Peyer's patch (tissue), 4 donors: ENCODE measurements at regions not wholly inside any gene's neighbourhood (a gene's known extent, or its start where the extent isn't known, plus 50 kb on each side); places are given as distances from the start of the nearest gene placed in this dataset.
"Not testable (repeated sequence)": the region's sequence is repeated elsewhere in the genome, so short reads cannot be mapped to it uniquely, and the experiment has no call there.

Experiments used
- DNase-seq, 3 donors: peaks; one replicate each; pipeline ENCODE4 v3.0.0-alpha.2; 2017 to 2019
- H3K27ac ChIP-seq, 4 donors: fragments of 200-600 bp; sonication (generic); one replicate each; pipeline ENCODE4 v1.5.1; 2016 to 2019
- H3K27me3 ChIP-seq, 2 donors: fragments of 200-600 bp; sonication (generic); one replicate each; pipeline ENCODE4 v1.5.1; 2019
- H3K36me3 ChIP-seq, 3 donors: fragments of 200-600 bp; sonication (generic); one replicate each; pipeline ENCODE4 v1.5.1; 2016 to 2019
- H3K4me1 ChIP-seq, 4 donors: fragments of 200-600 bp; sonication (generic); one replicate each; pipeline ENCODE4 v1.5.1; 2016 to 2019
- H3K4me3 ChIP-seq, 4 donors: fragments of 200-600 bp; sonication (generic); 1 replicate in 3 of 4; 2 replicates in 1 of 4; pipeline ENCODE4 v1.5.1; 2016 to 2019; ENCODE audit warnings: mild to moderate bottlenecking in 1 of 4
- H3K9me3 ChIP-seq, 4 donors: fragments of 200-600 bp; sonication (generic); one replicate each; pipeline ENCODE4 v1.5.1; 2016 to 2019; ENCODE audit warnings: mild to moderate bottlenecking in 1 of 4
- CTCF ChIP-seq, 6 experiments: fragments of 450-650 bp in 4 of 6; fragments of 200-600 bp in 2 of 6; sonication (generic) in 1 of 6; IDR thresholded peaks; one replicate each; pipeline ENCODE4 v1.5.1; 2017 to 2019; ENCODE audit warnings: antibody characterized with exemption in 6 of 6, mild to moderate bottlenecking in 3 of 6, moderate library complexity in 1 of 6
- POLR2A ChIP-seq, 2 donors: fragments of 450-650 bp; IDR thresholded peaks; one replicate each; pipeline ENCODE4 v1.5.1; 2017; ENCODE audit warnings: antibody characterized with exemption in 2 of 2, mild to moderate bottlenecking in 2 of 2, moderate library complexity in 2 of 2

DNA sequence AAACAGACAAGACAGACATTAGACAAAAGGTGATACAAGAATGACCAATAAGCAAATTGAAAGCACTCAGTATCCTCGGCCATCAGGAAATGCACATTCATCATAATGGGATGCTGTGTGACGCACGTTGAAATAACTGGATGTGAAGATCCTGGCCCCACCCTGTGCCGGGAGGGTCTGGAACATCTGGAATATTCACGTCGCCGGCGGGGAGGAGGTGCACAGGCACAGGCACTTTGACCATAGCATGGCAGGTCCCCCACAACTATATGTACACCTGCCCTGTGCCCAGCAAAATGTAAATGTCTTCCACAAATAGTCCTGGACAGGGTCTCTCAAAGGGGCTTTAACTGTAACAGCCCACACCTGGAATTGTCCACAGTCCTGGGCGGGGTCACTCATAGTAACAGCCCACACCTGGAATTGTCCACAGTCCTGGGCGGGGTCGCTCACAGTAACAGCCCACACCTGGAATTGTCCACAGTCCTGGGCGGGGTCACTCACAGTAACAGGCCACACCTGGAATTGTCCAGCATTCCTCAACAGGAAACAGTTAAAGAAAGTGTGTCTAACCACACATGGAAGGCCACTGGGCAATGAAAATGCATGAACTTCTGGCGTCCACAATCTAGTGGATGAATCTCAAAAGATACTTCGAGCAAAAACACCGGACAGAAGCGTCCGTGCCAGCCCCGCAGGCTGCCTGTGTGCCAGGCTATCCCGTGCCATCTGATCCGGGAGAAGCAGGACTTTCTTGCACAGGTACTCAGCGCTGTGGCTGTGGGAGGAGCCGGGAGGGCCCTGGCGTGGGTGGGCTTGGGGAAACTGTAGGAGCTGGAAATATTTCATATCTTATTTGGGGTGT, 113.4 kb downstream of the RTP5 start:
- H3K36me3 ChIP-seq, result no peaks in the 10 kb centered on the region
- no peaks in the 10 kb centered on the region for H3K9me3 ChIP-seq
- TF ChIP-seq CTCF (IDR thresholded peaks at IDR 0.05) (no peak), POLR2A (IDR thresholded peaks at IDR 0.05) (no peak)
- H3K4me1 ChIP-seq, result no peaks in the 10 kb centered on the region
- peak; percentile 14 to 72 (median 58) for DNase-seq
- no peak overlapping the region for H3K27ac ChIP-seq
- peak overlapping the region in 1 of 4 donors; percentile 7 for H3K4me3 ChIP-seq
- H3K27me3 ChIP-seq, result no peaks in the 10 kb centered on the region

GRCh38 chr2:241983571-241984270, 114.2 kb downstream of the RTP5 start:
- H3K27me3 ChIP-seq, result no peaks in the 10 kb centered on the region
- no peaks in the 10 kb centered on the region for H3K4me1 ChIP-seq
- DNase-seq, result peak in 2 of 3 donors; percentile 44 to 45
- H3K27ac ChIP-seq, result no peak overlapping the region
- TF ChIP-seq POLR2A (IDR thresholded peaks at IDR 0.05), result no peak
- TF ChIP-seq CTCF (IDR thresholded peaks at IDR 0.05), result no peak
- no peaks in the 10 kb centered on the region for H3K36me3 ChIP-seq
- H3K9me3 ChIP-seq, result no peaks in the 10 kb centered on the region
- peak overlapping the region in 1 of 4 donors; percentile 7 for H3K4me3 ChIP-seq

DNA sequence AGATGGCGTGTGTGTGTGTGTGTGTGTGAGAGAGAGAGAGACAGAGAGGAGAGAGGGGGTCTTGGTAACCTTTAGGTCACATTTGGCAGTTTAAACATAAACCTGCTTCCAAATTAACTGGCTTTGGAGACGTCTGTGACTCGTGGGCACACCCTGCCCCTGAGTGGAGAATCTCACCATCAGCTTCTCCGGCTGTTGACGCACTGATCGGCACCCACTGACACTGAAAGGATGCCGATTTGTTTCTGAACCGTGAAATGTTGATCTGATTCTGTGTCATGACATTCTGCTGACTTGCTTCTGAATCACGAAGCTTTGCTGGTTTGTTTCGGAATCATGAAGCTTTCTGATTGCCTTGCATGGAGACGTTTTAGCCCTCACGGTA, 114.7 kb downstream of the RTP5 start:
- DNase-seq, result peak in 2 of 3 donors; percentile 12 to 26
- Histone ChIP-seq H3K27me3 (no peaks in the 10 kb centered on the region), H3K27ac (no peak overlapping the region), H3K9me3 (no peaks in the 10 kb centered on the region), H3K4me3 (no peak overlapping the region), H3K36me3 (no peaks in the 10 kb centered on the region), H3K4me1 (no peaks in the 10 kb centered on the region)
- no peak for TF ChIP-seq CTCF (IDR thresholded peaks at IDR 0.05)
- no peak for TF ChIP-seq POLR2A (IDR thresholded peaks at IDR 0.05)

- no peak overlapping the region for H3K27ac ChIP-seq
- no peaks in the 10 kb centered on the region for H3K9me3 ChIP-seq
- TF ChIP-seq POLR2A (IDR thresholded peaks at IDR 0.05), result no peak
- TF ChIP-seq CTCF (IDR thresholded peaks at IDR 0.05), result no peak
- H3K27me3 ChIP-seq, result no peaks in the 10 kb centered on the region
- no peaks in the 10 kb centered on the region for H3K4me1 ChIP-seq
- no peak overlapping the region for H3K4me3 ChIP-seq
- no peaks in the 10 kb centered on the region for H3K36me3 ChIP-seq
- DNase-seq, result no peak
These were observed 115.1 kb downstream of the RTP5 start for GRCh38 chr2:241984658-241985057.

DNA sequence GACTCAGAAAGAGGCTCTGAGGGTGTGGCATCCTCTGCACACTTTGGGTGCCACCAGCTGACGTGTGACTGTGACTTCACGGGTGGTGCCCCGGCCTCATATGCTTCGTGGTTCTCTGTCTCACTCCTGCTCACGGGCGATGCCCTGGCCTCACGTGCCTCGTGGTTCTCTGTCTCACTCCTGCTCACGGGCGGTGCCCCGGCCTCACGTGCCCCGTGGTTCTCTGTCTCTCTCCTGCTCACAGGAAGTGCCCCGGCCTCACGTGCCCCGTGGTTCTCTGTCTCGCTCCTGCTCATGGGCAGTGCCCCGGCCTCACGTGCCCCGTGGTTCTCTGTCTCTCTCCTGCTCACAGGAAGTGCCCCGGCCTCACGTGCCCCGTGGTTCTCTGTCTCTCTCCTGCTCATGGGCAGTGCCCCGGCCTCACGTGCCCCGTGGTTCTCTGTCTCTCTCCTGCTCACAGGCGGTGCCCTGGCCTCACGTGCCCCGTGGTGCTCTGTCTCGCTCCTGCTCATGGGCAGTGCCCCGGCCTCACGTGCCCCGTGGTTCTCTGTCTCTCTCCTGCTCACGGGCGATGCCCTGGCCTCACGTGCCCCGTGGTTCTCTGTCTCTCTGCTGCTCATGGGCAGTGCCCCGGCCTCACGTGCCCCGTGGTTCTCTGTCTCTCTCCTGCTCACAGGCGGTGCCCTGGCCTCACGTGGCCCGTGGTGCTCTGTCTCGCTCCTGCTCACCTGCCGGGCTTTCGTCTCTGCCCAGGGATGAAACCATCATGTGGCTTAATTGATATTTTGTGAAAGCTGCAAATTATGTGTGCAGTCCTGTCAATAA, 115.8 kb downstream of the RTP5 start:
- H3K36me3 ChIP-seq, H3K27ac ChIP-seq, H3K27me3 ChIP-seq, H3K4me1 ChIP-seq, H3K9me3 ChIP-seq, H3K4me3 ChIP-seq: not testable (repeated sequence)
- DNase-seq, result peak; percentile 41 to 72 (median 44)
